K562 (cell line): ENCODE measurements at regions not wholly inside any gene's neighbourhood (a gene's known extent, or its start where the extent isn't known, plus 50 kb on each side); places are given as distances from the start of the nearest gene placed in this dataset.

Experiments used
- ATAC-seq: fragments of 200-7000 bp; cut with Tn5 transposase; 3 replicates; pipeline ENCODE4 v1.9.1; 2020; ENCODE audit warnings: moderate library complexity
- BruUV-seq: library from RNA; stranded (reverse); fragments of 400-500 nt; replicated peaks from 2 replicates; lab custom pipeline; 2021; lab: Mats Ljungman, UMichigan
- CTCF ChIA-PET: fragments of 300-600 bp; formaldehyde crosslinking; extraction: SDS; loops from one replicate; lab custom pipeline; 2021; ENCODE audit warnings: low intra/inter-chr PET ratio; lab: Yijun Ruan, JAX
- POLR2A ChIA-PET: fragments of 300-600, 350-650 bp; sonication (Branson Sonifier 250); formaldehyde crosslinking; extraction: SDS; loops from one replicate; lab custom pipeline; 2021; ENCODE audit warnings: antibody characterized with exemption, inconsistent platforms; lab: Yijun Ruan, JAX
- DNase-seq, 4 experiments: peaks; one replicate each; pipeline versions ENCODE4 v3.0.0 to v3.0.0-alpha.2; 2011 to 2018; ENCODE audit warnings: low spot score in 3 of 4, mixed read lengths in 3 of 4; ENCODE audit errors: extremely low read depth in 1 of 4
- FAIRE-seq: peaks from 2 replicates; lab custom pipeline; 2011; peaks lifted over from hg19 to GRCh38; lab: Jason Lieb, UNC
- H2AFZ ChIP-seq: 2 replicates; pipeline ENCODE4 v1.6.0; 2011; ENCODE audit warnings: low read depth, low read length, control low read depth, inconsistent platforms
- H3K27ac ChIP-seq: fragments of 200-600 bp; 3 replicates; pipeline ENCODE4 v1.8.0; 2011; ENCODE audit warnings: low read depth, mild to moderate bottlenecking, control low read depth, inconsistent platforms, low read length, moderate library complexity, mixed read lengths; ENCODE audit errors: extremely low read depth
- H3K27me3 ChIP-seq, 2 experiments: fragments of 300-600 bp in 1 of 2; 2 replicates in 1 of 2; 3 replicates in 1 of 2; pipeline versions ENCODE4 v1.6.0 to v1.8.0; 2011; ENCODE audit warnings: inconsistent platforms in 2 of 2, low read length in 2 of 2, mild to moderate bottlenecking in 1 of 2, mixed read lengths in 1 of 2, moderate library complexity in 1 of 2; ENCODE audit not compliant: control insufficient read depth in 2 of 2, insufficient read depth in 2 of 2
- H3K36me3 ChIP-seq: fragments of 300-600 bp; 3 replicates; pipeline ENCODE4 v1.8.0; 2011; ENCODE audit warnings: mild to moderate bottlenecking, low read length, inconsistent platforms; ENCODE audit not compliant: control insufficient read depth, insufficient read depth
- H3K4me1 ChIP-seq, 2 experiments: fragments of 200-600 bp in 1 of 2; replicated peaks in 1 of 2; 2 replicates in 1 of 2; 3 replicates in 1 of 2; pipeline versions ENCODE4 v1.5.1 to v1.8.0; 2011; ENCODE audit warnings: inconsistent platforms in 2 of 2, low read length in 2 of 2, mild to moderate bottlenecking in 1 of 2, mixed read lengths in 1 of 2, moderate library complexity in 1 of 2; ENCODE audit not compliant: control insufficient read depth in 2 of 2, insufficient read depth in 2 of 2
- H3K4me2 ChIP-seq: 2 replicates; pipeline ENCODE4 v1.6.1; 2011; ENCODE audit warnings: low read length, control low read depth, inconsistent platforms, mixed read lengths; ENCODE audit not compliant: insufficient read depth
- H3K4me3 ChIP-seq: fragments of 200-600 bp; sonication (generic), shearing (Covaris generic); 2 replicates; pipeline ENCODE4 v1.5.1; 2016; ENCODE audit warnings: control low read depth, inconsistent platforms
- H3K79me2 ChIP-seq: fragments of 200-600 bp; 3 replicates; pipeline ENCODE4 v1.8.0; 2011; ENCODE audit warnings: low read length, inconsistent platforms; ENCODE audit not compliant: control insufficient read depth, insufficient read depth
- H3K9ac ChIP-seq, 2 experiments: 2 replicates each; pipeline versions ENCODE4 v1.6.0 to v1.6.1; 2011; ENCODE audit warnings: low read depth in 2 of 2, low read length in 2 of 2, control low read depth in 1 of 2, inconsistent platforms in 1 of 2, mild to moderate bottlenecking in 1 of 2, mixed read lengths in 1 of 2; ENCODE audit not compliant: insufficient read depth in 1 of 2
- H3K9me1 ChIP-seq: one replicate; pipeline ENCODE4 v1.6.0; 2011; ENCODE audit warnings: inconsistent platforms, mild to moderate bottlenecking, low read length, moderate library complexity; ENCODE audit not compliant: control insufficient read depth, insufficient read depth
- H3K9me3 ChIP-seq: replicated peaks from 2 replicates; pipeline ENCODE4 v1.5.1; 2011; ENCODE audit warnings: low read depth, low read length, inconsistent platforms; ENCODE audit not compliant: control insufficient read depth, insufficient read depth
- H4K20me1 ChIP-seq: replicated peaks from 2 replicates; pipeline ENCODE4 v1.6.1; 2011; ENCODE audit warnings: low read length, inconsistent platforms, mixed read lengths; ENCODE audit not compliant: control insufficient read depth, insufficient read depth
- CEBPG ChIP-seq, 3 experiments: fragments of 200-800 bp in 1 of 3; sonication (Bioruptor generic) in 1 of 3; sonication (generic) in 1 of 3; formaldehyde crosslinking in 1 of 3; IDR thresholded peaks in 2 of 3; conservative IDR thresholded peaks in 1 of 3; 2 replicates each; pipeline versions ENCODE4 v1.6.1 to v1.8.0; 2016 to 2022; ENCODE audit warnings: missing compliant biosample characterization in 2 of 3, missing genetic modification characterization in 2 of 3, mild to moderate bottlenecking in 1 of 3, missing genetic modification reagents in 1 of 3
- CHD2 ChIP-seq: IDR thresholded peaks from 2 replicates; pipeline ENCODE4 v1.6.1; 2011; ENCODE audit warnings: low read depth, low read length
- DACH1 ChIP-seq: fragments of 450-650 bp; IDR thresholded peaks from 2 replicates; pipeline ENCODE4 v1.6.1; 2018; ENCODE audit not compliant: partially characterized antibody
- EP400 ChIP-seq: fragments of 450-650 bp; IDR thresholded peaks from 2 replicates; pipeline ENCODE4 v1.6.1; 2017; ENCODE audit warnings: antibody characterized with exemption, mild to moderate bottlenecking, moderate library complexity
- ETV6 ChIP-seq, 3 experiments: fragments of 150-350 bp in 1 of 3; sonication (generic) in 1 of 3; formaldehyde crosslinking in 1 of 3; IDR thresholded peaks; 2 replicates each; pipeline versions ENCODE4 v1.6.1 to v1.8.0; 2014 to 2022; ENCODE audit warnings: borderline replicate concordance in 2 of 3, low read depth in 2 of 3, antibody characterized with exemption in 1 of 3, low read length in 1 of 3, mild to moderate bottlenecking in 1 of 3, missing genetic modification reagents in 1 of 3
- MAZ ChIP-seq, 2 experiments: fragments of 450-650 bp in 1 of 2; sonication (generic) in 1 of 2; formaldehyde crosslinking; IDR thresholded peaks in 1 of 2; conservative IDR thresholded peaks in 1 of 2; 2 replicates each; pipeline versions ENCODE4 v1.4.0 to v1.5.0; 2020; ENCODE audit warnings: mild to moderate bottlenecking in 1 of 2, missing genetic modification reagents in 1 of 2
- TCF15 ChIP-seq: fragments of 250-450 bp; sonication (Bioruptor Pico); IDR thresholded peaks from 2 replicates; pipeline ENCODE4 v1.8.0; 2022; ENCODE audit warnings: moderate library complexity, mild to moderate bottlenecking, inconsistent platforms
- ZNF395 ChIP-seq: fragments of 200-800 bp; sonication (Bioruptor generic); IDR thresholded peaks from 2 replicates; pipeline ENCODE4 v1.6.1; 2017; ENCODE audit warnings: missing genetic modification characterization, missing compliant biosample characterization
- ZNF584 ChIP-seq: fragments of 200-800 bp; sonication (Bioruptor generic); IDR thresholded peaks from 2 replicates; pipeline ENCODE4 v1.6.1; 2016; ENCODE audit warnings: low read depth, mild to moderate bottlenecking, missing genetic modification characterization, missing compliant biosample characterization
- ZNF740 ChIP-seq, 3 experiments: fragments of 200-800 bp in 1 of 3; sonication (Bioruptor generic) in 1 of 3; sonication (generic) in 1 of 3; formaldehyde crosslinking in 1 of 3; IDR thresholded peaks; 2 replicates each; pipeline versions ENCODE4 v1.6.1 to v1.8.0; 2016 to 2022; ENCODE audit warnings: mild to moderate bottlenecking in 2 of 3, missing compliant biosample characterization in 2 of 3, missing genetic modification characterization in 2 of 3, missing genetic modification reagents in 1 of 3
- WGBS: fragments of 100-300 bp; shearing (Covaris generic); methylation state at CpG from one replicate; pipeline ENCODE4 v1.1.6; 2016; ENCODE audit warnings: low coverage, mixed read lengths; ENCODE audit not compliant: insufficient coverage; ENCODE audit errors: missing lambda C conversion rate; 5-methylcytosine and 5-hydroxymethylcytosine counted together
- in situ Hi-C: fragments of 300-500 bp; cut with MboI; formaldehyde crosslinking; loops from 4 replicates; pipeline ENCODE4 v1.15.0; 2018; ENCODE audit warnings: inconsistent platforms, mixed read lengths
- intact Hi-C: fragments of 100-400 bp; cut with micrococcal nuclease; formaldehyde crosslinking; loops from 2 replicates; pipeline ENCODE4 v1.14.2; 2022

- TF ChIP-seq ZNF395 (CRISPR knock-in tag) (no peak), DACH1 (no peak), ETV6 (IDR thresholded peaks at IDR 0.05; ENCODE audit: borderline replicate concordance in 1 of 2, low read depth in 2 of 2, low read length in 1 of 2) (no peak), ETV6 (CRISPR knock-in tag; IDR thresholded peaks at IDR 0.05; ENCODE audit: borderline replicate concordance) (no peak), ZNF740 (CRISPR knock-in tag; IDR thresholded peaks at IDR 0.05) (no peak), ZNF740 (tag; IDR thresholded peaks at IDR 0.05) (no peak), ZNF584 (CRISPR knock-in tag) (no peak), EP400 (no peak)
Observed at GRCh38 chr5:165477546-165477945, 1972.1 kb downstream of the MAT2B start (continued).

GRCh38 chr5:165495829-165496380 is 1990.5 kb downstream of the MAT2B start:
- Histone ChIP-seq H2AFZ (no peak overlapping the region), H3K9ac (no peak overlapping the region), H3K4me2 (no peak overlapping the region), H3K27ac (no peak overlapping the region), H3K4me3 (no peak overlapping the region), H3K4me1 (no peaks in the 10 kb centered on the region), H3K9me3 (peaks cover 3% of the 10 kb centered on the region; the same call in 1 of the 2 replicates), H3K79me2 (no peaks in the 10 kb centered on the region), H3K36me3 (no peaks in the 10 kb centered on the region), H4K20me1 (no peaks in the 10 kb centered on the region), H3K9me1 (no peaks in the 10 kb centered on the region), H3K27me3 (no peaks in the 10 kb centered on the region)
- TF ChIP-seq CEBPG (CRISPR knock-in tag; IDR thresholded peaks at IDR 0.05), result no peak
- TF ChIP-seq CEBPG (tag; conservative IDR thresholded peaks at IDR 0.05 in 1 of 2, IDR thresholded peaks at IDR 0.05 in 1 of 2), result peak in 1 of 2 experiments; percentile 67; a peak in 1 of 4 replicates
- TF ChIP-seq TCF15 (CRISPR knock-in tag), result no peak
- TF ChIP-seq CHD2, result no peak
- no peak for TF ChIP-seq MAZ (CRISPR knock-in tag; conservative IDR thresholded peaks at IDR 0.05 in 1 of 2, IDR thresholded peaks at IDR 0.05 in 1 of 2)
- in situ Hi-C loops (no loop called here), intact Hi-C loops (no loop called here)
- DNase-seq, result no peak
- BruUV-seq, result no TSS peak
- WGBS, result 0% methylated on average over 5 of the region's 5 CpGs
- ChIA-PET POLR2A (no interaction called here), CTCF (no interaction called here)
- FAIRE-seq, result no peak
- no peak for ATAC-seq
